Prostate gland (tissue), 2 donors: ENCODE measurements at regions not wholly inside any gene's neighbourhood (a gene's known extent, or its start where the extent isn't known, plus 50 kb on each side); places are given as distances from the start of the nearest gene placed in this dataset.
"Not testable (repeated sequence)": the region's sequence is repeated elsewhere in the genome, so short reads cannot be mapped to it uniquely, and the experiment has no call there.

Source experiments
- DNase-seq: peaks from one replicate; pipeline ENCODE4 v3.0.0-alpha.2; 2019; ENCODE audit warnings: low spot score
- H3K27ac ChIP-seq, 2 donors: fragments of 200-600 bp; sonication (generic); 2 replicates each; pipeline ENCODE4 v1.5.1; 2017 to 2019
- H3K27me3 ChIP-seq: fragments of 200-600 bp; sonication (generic); replicated peaks from 2 replicates; pipeline ENCODE4 v1.5.1; 2019; ENCODE audit not compliant: insufficient read depth
- H3K36me3 ChIP-seq, 2 donors: fragments of 200-600 bp; sonication (generic); 1 replicate in 1 of 2; 2 replicates in 1 of 2; pipeline versions ENCODE4 v1.5.1 to v1.8.1; 2017 to 2019
- H3K4me1 ChIP-seq: fragments of 200-600 bp; sonication (generic); replicated peaks from 2 replicates; pipeline ENCODE4 v1.5.1; 2019
- H3K4me3 ChIP-seq, 2 donors: fragments of 200-600 bp; sonication (generic); 2 replicates each; pipeline ENCODE4 v1.5.1; 2017 to 2019
- H3K9me3 ChIP-seq: fragments of 200-600 bp; sonication (generic); 2 replicates; pipeline ENCODE4 v1.5.1; 2017
- POLR2A ChIP-seq: fragments of 450-650 bp; IDR thresholded peaks from one replicate; pipeline ENCODE4 v1.6.1; 2016; ENCODE audit warnings: antibody characterized with exemption, mild to moderate bottlenecking
- POLR2AphosphoS5 ChIP-seq: sonication (generic); formaldehyde crosslinking; IDR thresholded peaks from one replicate; pipeline ENCODE4 v1.6.1; 2017; ENCODE audit warnings: antibody characterized with exemption
- WGBS: methylation state at CpG from one replicate; pipeline ENCODE4 v1.1.5; 2018; 5-methylcytosine and 5-hydroxymethylcytosine counted together
- intact Hi-C: fragments of 100-400 bp; cut with DNase I; formaldehyde crosslinking; loops from one replicate; pipeline ENCODE4 v1.14.2; 2022
- TF ChIP-seq, protein P1 (sequence below), 4 experiments: fragments of 200-600 bp in 2 of 4; fragments of 450-650 bp in 2 of 4; sonication (generic) in 2 of 4; IDR thresholded peaks; 1 replicate in 3 of 4; 2 replicates in 1 of 4; pipeline ENCODE4 v1.5.1; 2016 to 2019; ENCODE audit warnings: antibody characterized with exemption in 4 of 4, mild to moderate bottlenecking in 2 of 4, moderate library complexity in 2 of 4

- Histone ChIP-seq H3K4me1 (no peaks in the 10 kb centered on the region), H3K36me3 (no peaks in the 10 kb centered on the region), H3K27ac (no peak overlapping the region), H3K9me3 (no peaks in the 10 kb centered on the region), H3K27me3 (no peaks in the 10 kb centered on the region), H3K4me3 (no peak overlapping the region)
- 36% methylated on average over 4 of the region's 4 CpGs for WGBS
- TF ChIP-seq POLR2AphosphoS5 (no peak), POLR2A (no peak)
- TF ChIP-seq, protein P1, sequence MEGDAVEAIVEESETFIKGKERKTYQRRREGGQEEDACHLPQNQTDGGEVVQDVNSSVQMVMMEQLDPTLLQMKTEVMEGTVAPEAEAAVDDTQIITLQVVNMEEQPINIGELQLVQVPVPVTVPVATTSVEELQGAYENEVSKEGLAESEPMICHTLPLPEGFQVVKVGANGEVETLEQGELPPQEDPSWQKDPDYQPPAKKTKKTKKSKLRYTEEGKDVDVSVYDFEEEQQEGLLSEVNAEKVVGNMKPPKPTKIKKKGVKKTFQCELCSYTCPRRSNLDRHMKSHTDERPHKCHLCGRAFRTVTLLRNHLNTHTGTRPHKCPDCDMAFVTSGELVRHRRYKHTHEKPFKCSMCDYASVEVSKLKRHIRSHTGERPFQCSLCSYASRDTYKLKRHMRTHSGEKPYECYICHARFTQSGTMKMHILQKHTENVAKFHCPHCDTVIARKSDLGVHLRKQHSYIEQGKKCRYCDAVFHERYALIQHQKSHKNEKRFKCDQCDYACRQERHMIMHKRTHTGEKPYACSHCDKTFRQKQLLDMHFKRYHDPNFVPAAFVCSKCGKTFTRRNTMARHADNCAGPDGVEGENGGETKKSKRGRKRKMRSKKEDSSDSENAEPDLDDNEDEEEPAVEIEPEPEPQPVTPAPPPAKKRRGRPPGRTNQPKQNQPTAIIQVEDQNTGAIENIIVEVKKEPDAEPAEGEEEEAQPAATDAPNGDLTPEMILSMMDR (IDR thresholded peaks at IDR 0.05): no peak
- DNase-seq: no peak
- intact Hi-C loops: no loop called here
Observed at GRCh38 chrX:47302396-47302795, 68.0 kb upstream of the ZNF157 start.

GRCh38 chrX:47306471-47307023 lies 63.8 kb upstream of the ZNF157 start:
- H3K4me3 ChIP-seq, H3K4me1 ChIP-seq, H3K27ac ChIP-seq, H3K9me3 ChIP-seq, intact Hi-C loops, H3K27me3 ChIP-seq, DNase-seq, H3K36me3 ChIP-seq: not testable (repeated sequence)
- 73% methylated on average over 6 of the region's 7 CpGs for WGBS

DNA sequence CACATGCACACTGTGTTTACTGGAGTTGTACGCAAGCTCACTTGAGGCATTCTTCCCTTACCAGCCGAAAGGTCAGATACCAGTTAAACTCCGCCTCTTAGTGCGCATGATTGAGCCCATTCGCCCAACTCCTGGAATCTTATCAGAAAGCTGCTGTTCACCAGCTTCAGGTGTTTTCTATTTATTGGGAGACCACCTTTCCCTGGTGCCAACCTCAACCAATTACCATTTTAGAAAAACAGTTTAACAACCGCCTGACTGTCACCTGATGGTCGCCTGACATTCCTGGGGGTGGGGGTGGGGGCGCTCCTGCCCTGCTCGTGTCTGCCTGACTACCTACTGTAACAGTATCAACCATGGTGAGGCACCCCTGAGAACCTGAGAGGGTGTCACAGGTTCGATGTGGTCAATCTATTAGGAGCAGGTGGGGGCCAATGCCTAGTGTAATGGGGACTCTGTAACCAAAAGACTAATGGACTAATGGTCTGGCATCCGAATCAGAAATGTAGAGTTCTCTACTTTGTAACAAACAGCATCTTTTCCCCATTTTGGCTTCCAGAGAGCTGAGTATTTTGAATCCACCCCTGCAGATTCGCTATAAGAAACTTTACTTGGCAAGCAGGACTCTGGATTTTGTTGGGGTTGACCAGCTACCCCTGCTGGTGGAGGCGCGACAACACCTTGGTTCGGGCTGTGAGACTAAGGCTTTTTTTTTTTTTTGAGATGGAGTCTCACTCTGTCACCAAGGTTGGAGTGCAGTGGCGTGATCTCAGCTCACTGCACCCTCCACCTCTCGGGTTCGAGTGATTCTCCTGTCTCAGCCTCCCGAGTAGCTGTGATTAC lies 58.2 kb upstream of the ZNF157 start:
- H3K27me3 ChIP-seq: no peaks in the 10 kb centered on the region
- intact Hi-C loops: no loop called here
- no peak overlapping the region for H3K4me3 ChIP-seq
- no peak overlapping the region for H3K27ac ChIP-seq
- 38% methylated on average over 19 of the region's 19 CpGs for WGBS
- no peaks in the 10 kb centered on the region for H3K4me1 ChIP-seq
- TF ChIP-seq POLR2A: no peak
- TF ChIP-seq, protein P1 (IDR thresholded peaks at IDR 0.05): peak in 2 of 4 experiments; percentile 19 to 43
- no peaks in the 10 kb centered on the region for H3K36me3 ChIP-seq
- peak; percentile 7 for DNase-seq
- H3K9me3 ChIP-seq: no peaks in the 10 kb centered on the region

GRCh38 chrX:47313056-47313455 lies 57.3 kb upstream of the ZNF157 start:
- Histone ChIP-seq H3K4me3 (no peak overlapping the region), H3K27me3 (no peaks in the 10 kb centered on the region), H3K27ac (no peak overlapping the region), H3K36me3 (no peaks in the 10 kb centered on the region), H3K9me3 (no peaks in the 10 kb centered on the region), H3K4me1 (no peaks in the 10 kb centered on the region)
- 39% methylated on average over 5 of the region's 5 CpGs for WGBS
- TF ChIP-seq, protein P1 (IDR thresholded peaks at IDR 0.05): no peak
- TF ChIP-seq POLR2A (no peak), POLR2AphosphoS5 (no peak)
- DNase-seq: peak; percentile 5
- intact Hi-C loops: no loop called here

GRCh38 chrX:47316276-47317025 lies 53.9 kb upstream of the ZNF157 start:
- no peaks in the 10 kb centered on the region for H3K27me3 ChIP-seq
- no peaks in the 10 kb centered on the region for H3K36me3 ChIP-seq
- intact Hi-C loops: no loop called here
- WGBS: 27% methylated on average over 14 of the region's 14 CpGs
- no peak overlapping the region for H3K4me3 ChIP-seq
- no peak overlapping the region for H3K27ac ChIP-seq
- H3K9me3 ChIP-seq: no peaks in the 10 kb centered on the region
- H3K4me1 ChIP-seq: no peaks in the 10 kb centered on the region
- TF ChIP-seq, protein P1 (IDR thresholded peaks at IDR 0.05): no peak
- no peak for TF ChIP-seq POLR2AphosphoS5
- no peak for TF ChIP-seq POLR2A
- no peak for DNase-seq
